ENCODE measurements at regions not wholly inside any gene's neighbourhood (a gene's known extent, or its start where the extent isn't known, plus 50 kb on each side); places are given as distances from the start of the nearest gene placed in this dataset.

DNA sequence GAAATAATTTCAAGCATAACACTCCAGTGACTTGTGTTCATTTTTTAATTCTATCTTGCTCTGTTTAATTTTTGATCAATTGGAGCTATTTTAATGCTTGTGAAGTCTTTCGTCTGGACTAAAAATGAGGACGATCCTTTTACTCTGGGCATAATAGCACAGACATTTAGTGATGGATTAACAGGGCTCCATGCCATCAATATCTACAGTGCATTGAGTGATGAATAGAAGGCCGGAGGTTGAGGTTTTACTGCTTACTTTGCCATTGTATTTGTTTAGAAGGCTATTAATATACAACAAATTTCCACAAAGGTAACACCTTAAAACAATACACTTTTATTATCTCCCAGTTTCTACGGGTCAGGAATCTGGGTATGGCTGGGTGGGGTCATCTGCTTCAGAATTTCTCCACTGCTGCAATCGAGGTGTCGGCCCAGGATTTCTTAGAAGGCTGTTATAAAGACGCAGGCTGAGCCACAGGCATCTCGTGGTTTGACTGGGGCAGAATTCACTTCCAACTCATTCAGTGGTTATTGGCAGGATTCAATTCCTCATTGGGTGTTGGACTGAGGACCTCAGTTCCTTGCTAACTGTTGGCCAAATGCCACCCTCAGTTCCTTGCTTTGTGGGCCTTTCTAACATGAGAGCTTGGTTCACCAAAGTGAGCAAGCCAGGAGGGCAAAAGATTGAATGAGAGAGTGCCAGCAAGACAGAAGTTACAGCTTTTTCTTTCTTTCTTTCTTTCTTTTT lies 265.4 kb upstream of the VLDLR start (continued):
- no peak for TF ChIP-seq BRCA1 (IDR thresholded peaks at IDR 0.05; ENCODE audit: low read depth, low read length)
- TF ChIP-seq, protein P1, sequence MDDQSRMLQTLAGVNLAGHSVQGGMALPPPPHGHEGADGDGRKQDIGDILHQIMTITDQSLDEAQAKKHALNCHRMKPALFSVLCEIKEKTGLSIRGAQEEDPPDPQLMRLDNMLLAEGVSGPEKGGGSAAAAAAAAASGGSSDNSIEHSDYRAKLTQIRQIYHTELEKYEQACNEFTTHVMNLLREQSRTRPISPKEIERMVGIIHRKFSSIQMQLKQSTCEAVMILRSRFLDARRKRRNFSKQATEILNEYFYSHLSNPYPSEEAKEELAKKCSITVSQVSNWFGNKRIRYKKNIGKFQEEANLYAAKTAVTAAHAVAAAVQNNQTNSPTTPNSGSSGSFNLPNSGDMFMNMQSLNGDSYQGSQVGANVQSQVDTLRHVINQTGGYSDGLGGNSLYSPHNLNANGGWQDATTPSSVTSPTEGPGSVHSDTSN (IDR thresholded peaks at IDR 0.05; ENCODE audit: insufficient replicate concordance, low read depth, low read length): no peak

DNA sequence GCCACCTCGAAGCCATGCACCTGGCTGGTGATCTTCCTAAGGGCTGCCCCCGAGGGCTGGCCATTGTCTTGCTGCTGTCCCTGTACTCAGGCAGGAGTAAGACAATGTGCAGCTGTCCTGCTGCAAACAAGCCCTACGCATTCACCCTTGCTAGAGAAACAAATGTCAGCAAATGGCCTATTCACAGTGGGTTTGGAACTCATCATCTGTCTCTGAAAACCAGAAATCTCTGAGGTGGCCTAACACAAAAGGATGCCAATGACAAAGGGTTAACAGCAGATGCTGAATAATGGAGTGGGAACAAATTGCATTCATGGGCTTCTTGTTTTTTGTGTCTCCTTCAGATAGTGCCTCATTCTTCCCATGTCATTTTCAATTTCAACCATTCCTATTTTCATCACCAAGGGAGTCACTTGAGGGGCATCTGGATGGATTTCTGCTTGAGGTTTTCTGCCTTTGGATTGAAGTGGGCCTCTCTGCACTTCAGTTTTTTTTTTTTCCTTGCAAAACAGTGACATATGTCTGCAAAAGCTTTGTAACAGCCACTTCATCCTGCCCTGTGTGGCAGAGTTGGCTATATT lies 261.6 kb upstream of the VLDLR start:
- no TSS peak for BruUV-seq (replicated peaks)
- no peak for TF ChIP-seq BMI1 (IDR thresholded peaks at IDR 0.05; ENCODE audit: borderline replicate concordance)
- no peak for TF ChIP-seq HDGF (IDR thresholded peaks at IDR 0.05)
- no peak for TF ChIP-seq JUND (IDR thresholded peaks at IDR 0.05; ENCODE audit: low read depth, low read length)
- no peak for TF ChIP-seq RCOR1 (conservative IDR thresholded peaks at IDR 0.05; ENCODE audit: low read depth, low read length)
- TF ChIP-seq, protein P2, sequence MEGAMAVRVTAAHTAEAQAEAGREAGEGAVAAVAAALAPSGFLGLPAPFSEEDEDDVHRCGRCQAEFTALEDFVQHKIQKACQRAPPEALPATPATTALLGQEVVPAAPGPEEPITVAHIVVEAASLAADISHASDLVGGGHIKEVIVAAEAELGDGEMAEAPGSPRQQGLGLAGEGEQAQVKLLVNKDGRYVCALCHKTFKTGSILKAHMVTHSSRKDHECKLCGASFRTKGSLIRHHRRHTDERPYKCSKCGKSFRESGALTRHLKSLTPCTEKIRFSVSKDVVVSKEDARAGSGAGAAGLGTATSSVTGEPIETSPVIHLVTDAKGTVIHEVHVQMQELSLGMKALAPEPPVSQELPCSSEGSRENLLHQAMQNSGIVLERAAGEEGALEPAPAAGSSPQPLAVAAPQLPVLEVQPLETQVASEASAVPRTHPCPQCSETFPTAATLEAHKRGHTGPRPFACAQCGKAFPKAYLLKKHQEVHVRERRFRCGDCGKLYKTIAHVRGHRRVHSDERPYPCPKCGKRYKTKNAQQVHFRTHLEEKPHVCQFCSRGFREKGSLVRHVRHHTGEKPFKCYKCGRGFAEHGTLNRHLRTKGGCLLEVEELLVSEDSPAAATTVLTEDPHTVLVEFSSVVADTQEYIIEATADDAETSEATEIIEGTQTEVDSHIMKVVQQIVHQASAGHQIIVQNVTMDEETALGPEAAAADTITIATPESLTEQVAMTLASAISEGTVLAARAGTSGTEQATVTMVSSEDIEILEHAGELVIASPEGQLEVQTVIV (IDR thresholded peaks at IDR 0.05; ENCODE audit: borderline replicate concordance, partially characterized antibody): no peak
- no peak for TF ChIP-seq SMAD1 (IDR thresholded peaks at IDR 0.05; ENCODE audit: low read depth, partially characterized antibody)
- no peak for TF ChIP-seq ZNF384 (IDR thresholded peaks at IDR 0.05; ENCODE audit: borderline replicate concordance, low read depth, low read length)
- TF ChIP-seq, protein P3, sequence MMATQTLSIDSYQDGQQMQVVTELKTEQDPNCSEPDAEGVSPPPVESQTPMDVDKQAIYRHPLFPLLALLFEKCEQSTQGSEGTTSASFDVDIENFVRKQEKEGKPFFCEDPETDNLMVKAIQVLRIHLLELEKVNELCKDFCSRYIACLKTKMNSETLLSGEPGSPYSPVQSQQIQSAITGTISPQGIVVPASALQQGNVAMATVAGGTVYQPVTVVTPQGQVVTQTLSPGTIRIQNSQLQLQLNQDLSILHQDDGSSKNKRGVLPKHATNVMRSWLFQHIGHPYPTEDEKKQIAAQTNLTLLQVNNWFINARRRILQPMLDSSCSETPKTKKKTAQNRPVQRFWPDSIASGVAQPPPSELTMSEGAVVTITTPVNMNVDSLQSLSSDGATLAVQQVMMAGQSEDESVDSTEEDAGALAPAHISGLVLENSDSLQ (IDR thresholded peaks at IDR 0.05): no peak
- TF ChIP-seq, protein P4, sequence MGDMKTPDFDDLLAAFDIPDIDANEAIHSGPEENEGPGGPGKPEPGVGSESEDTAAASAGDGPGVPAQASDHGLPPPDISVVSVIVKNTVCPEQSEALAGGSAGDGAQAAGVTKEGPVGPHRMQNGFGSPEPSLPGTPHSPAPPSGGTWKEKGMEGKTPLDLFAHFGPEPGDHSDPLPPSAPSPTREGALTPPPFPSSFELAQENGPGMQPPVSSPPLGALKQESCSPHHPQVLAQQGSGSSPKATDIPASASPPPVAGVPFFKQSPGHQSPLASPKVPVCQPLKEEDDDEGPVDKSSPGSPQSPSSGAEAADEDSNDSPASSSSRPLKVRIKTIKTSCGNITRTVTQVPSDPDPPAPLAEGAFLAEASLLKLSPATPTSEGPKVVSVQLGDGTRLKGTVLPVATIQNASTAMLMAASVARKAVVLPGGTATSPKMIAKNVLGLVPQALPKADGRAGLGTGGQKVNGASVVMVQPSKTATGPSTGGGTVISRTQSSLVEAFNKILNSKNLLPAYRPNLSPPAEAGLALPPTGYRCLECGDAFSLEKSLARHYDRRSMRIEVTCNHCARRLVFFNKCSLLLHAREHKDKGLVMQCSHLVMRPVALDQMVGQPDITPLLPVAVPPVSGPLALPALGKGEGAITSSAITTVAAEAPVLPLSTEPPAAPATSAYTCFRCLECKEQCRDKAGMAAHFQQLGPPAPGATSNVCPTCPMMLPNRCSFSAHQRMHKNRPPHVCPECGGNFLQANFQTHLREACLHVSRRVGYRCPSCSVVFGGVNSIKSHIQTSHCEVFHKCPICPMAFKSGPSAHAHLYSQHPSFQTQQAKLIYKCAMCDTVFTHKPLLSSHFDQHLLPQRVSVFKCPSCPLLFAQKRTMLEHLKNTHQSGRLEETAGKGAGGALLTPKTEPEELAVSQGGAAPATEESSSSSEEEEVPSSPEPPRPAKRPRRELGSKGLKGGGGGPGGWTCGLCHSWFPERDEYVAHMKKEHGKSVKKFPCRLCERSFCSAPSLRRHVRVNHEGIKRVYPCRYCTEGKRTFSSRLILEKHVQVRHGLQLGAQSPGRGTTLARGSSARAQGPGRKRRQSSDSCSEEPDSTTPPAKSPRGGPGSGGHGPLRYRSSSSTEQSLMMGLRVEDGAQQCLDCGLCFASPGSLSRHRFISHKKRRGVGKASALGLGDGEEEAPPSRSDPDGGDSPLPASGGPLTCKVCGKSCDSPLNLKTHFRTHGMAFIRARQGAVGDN (IDR thresholded peaks at IDR 0.05): no peak
- no peak for TF ChIP-seq CHD1 (IDR thresholded peaks at IDR 0.05; ENCODE audit: low read depth, low read length)
- no peak for TF ChIP-seq KLF5 (IDR thresholded peaks at IDR 0.05; ENCODE audit: partially characterized antibody)
- TF ChIP-seq ZSCAN29 (IDR thresholded peaks at IDR 0.05): no peak

More for the DNA sequence above, 261.6 kb upstream of the VLDLR start:
- 1% methylated on average over 3 of the region's 3 CpGs for WGBS (ENCODE audit: insufficient coverage, insufficient replicate concordance, low lambda C conversion rate, missing lambda C conversion rate)
- ATAC-seq (no peak), FAIRE-seq (no peak), DNase-seq (ENCODE audit: low read depth, low spot score) (no peak)
- Histone ChIP-seq H3K36me3 (ENCODE audit: control insufficient read depth in 2 of 2, insufficient read depth in 2 of 2, low read length in 1 of 2) (no peaks in the 10 kb centered on the region), H3K4me2 (ENCODE audit: control insufficient read depth, insufficient read depth) (no peak overlapping the region), H4K20me1 (ENCODE audit: control insufficient read depth, insufficient read depth) (no peaks in the 10 kb centered on the region), H3K9me3 (replicated peaks; ENCODE audit: control insufficient read depth, insufficient read depth, low read length) (no peaks in the 10 kb centered on the region), H3K27me3 (replicated peaks in 1 of 2; ENCODE audit: control insufficient read depth in 2 of 2, insufficient read depth in 2 of 2, low read length in 1 of 2) (no peaks in the 10 kb centered on the region), H3K27ac (ENCODE audit: control insufficient read depth, insufficient read depth) (no peak overlapping the region), H3K4me1 (ENCODE audit: control insufficient read depth, insufficient read depth, low read length) (no peaks in the 10 kb centered on the region), H3K79me2 (ENCODE audit: control insufficient read depth, insufficient read depth, low read length) (no peaks in the 10 kb centered on the region), H3K9ac (ENCODE audit: control insufficient read depth, insufficient read depth, low read length) (no peak overlapping the region), H2AFZ (ENCODE audit: control insufficient read depth, low read depth, low read length) (no peak overlapping the region), H3K4me3 (no peak overlapping the region)
- ChIA-PET POLR2A (no interaction called here), SMC1A (ENCODE audit: uncharacterized antibody, unreplicated experiment) (no interaction called here), RAD21 (ENCODE audit: unreplicated experiment) (no interaction called here), CTCF (no interaction called here)
- intact Hi-C loops (cut with micrococcal nuclease; ENCODE audit: unreplicated experiment) (no loop called here), in situ Hi-C loops (cut with MboI) (no loop called here)
